ENCODE measurements at regions not wholly inside any gene's neighbourhood (a gene's known extent, or its start where the extent isn't known, plus 50 kb on each side); places are given as distances from the start of the nearest gene placed in this dataset.

- H3K4me3 ChIP-seq (ENCODE audit: low read depth, low read length) = no peak overlapping the region
- TF ChIP-seq CTCF (IDR thresholded peaks at IDR 0.05; ENCODE audit: low read depth, low read length) (no peak), POLR2A (IDR thresholded peaks at IDR 0.05; ENCODE audit: extremely low read depth, insufficient read length) (no peak), MAX (IDR thresholded peaks at IDR 0.05; ENCODE audit: low read depth, low read length) (no peak), MYC (IDR thresholded peaks at IDR 0.05; ENCODE audit: low read depth, low read length) (no peak)
- no peak for DNase-seq (ENCODE audit: low read depth)
Measured at GRCh38 chr5:87936667-87937066, 332.0 kb downstream of the TMEM161B start.

GRCh38 chr5:87924436-87924835 lies 344.2 kb downstream of the TMEM161B start:
- no peak for TF ChIP-seq POLR2A (IDR thresholded peaks at IDR 0.05; ENCODE audit: extremely low read depth, insufficient read length)
- TF ChIP-seq MAX (IDR thresholded peaks at IDR 0.05; ENCODE audit: low read depth, low read length) = no peak
- TF ChIP-seq MYC (IDR thresholded peaks at IDR 0.05; ENCODE audit: low read depth, low read length) = no peak
- no peak for TF ChIP-seq CTCF (IDR thresholded peaks at IDR 0.05; ENCODE audit: low read depth, low read length)
- H3K4me3 ChIP-seq (ENCODE audit: low read depth, low read length) = no peak overlapping the region
- no peak for DNase-seq (ENCODE audit: low read depth)

GRCh38 chr5:87916320-87916719 lies 352.3 kb downstream of the TMEM161B start:
- H3K4me3 ChIP-seq (ENCODE audit: low read depth, low read length) = no peak overlapping the region
- no peak for DNase-seq (ENCODE audit: low read depth)
- TF ChIP-seq CTCF (IDR thresholded peaks at IDR 0.05; ENCODE audit: low read depth, low read length) (no peak), POLR2A (IDR thresholded peaks at IDR 0.05; ENCODE audit: extremely low read depth, insufficient read length) (no peak), MAX (IDR thresholded peaks at IDR 0.05; ENCODE audit: low read depth, low read length) (no peak), MYC (IDR thresholded peaks at IDR 0.05; ENCODE audit: low read depth, low read length) (no peak)

GRCh38 chr5:87912419-87912818 lies 356.2 kb downstream of the TMEM161B start:
- H3K4me3 ChIP-seq (ENCODE audit: low read depth, low read length) = no peak overlapping the region
- no peak for TF ChIP-seq MYC (IDR thresholded peaks at IDR 0.05; ENCODE audit: low read depth, low read length)
- no peak for TF ChIP-seq POLR2A (IDR thresholded peaks at IDR 0.05; ENCODE audit: extremely low read depth, insufficient read length)
- no peak for DNase-seq (ENCODE audit: low read depth)

- TF ChIP-seq CTCF (IDR thresholded peaks at IDR 0.05; ENCODE audit: low read depth, low read length) (no peak), MYC (IDR thresholded peaks at IDR 0.05; ENCODE audit: low read depth, low read length) (no peak), MAX (IDR thresholded peaks at IDR 0.05; ENCODE audit: low read depth, low read length) (no peak)
- no peak for DNase-seq (ENCODE audit: low read depth)
- H3K4me3 ChIP-seq (ENCODE audit: low read depth, low read length) = no peak overlapping the region
Measured at GRCh38 chr5:87909382-87909781, 359.3 kb downstream of the TMEM161B start.

- no peak overlapping the region for H3K4me3 ChIP-seq (ENCODE audit: low read depth, low read length)
- DNase-seq (ENCODE audit: low read depth) = no peak
- no peak for TF ChIP-seq MYC (IDR thresholded peaks at IDR 0.05; ENCODE audit: low read depth, low read length)
- TF ChIP-seq MAX (IDR thresholded peaks at IDR 0.05; ENCODE audit: low read depth, low read length) = no peak
- no peak for TF ChIP-seq CTCF (IDR thresholded peaks at IDR 0.05; ENCODE audit: low read depth, low read length)
- no peak for TF ChIP-seq POLR2A (IDR thresholded peaks at IDR 0.05; ENCODE audit: extremely low read depth, insufficient read length)
Measured at GRCh38 chr5:87906962-87907361, 361.7 kb downstream of the TMEM161B start.
